Right lobe of liver (tissue), 6 donors: ENCODE measurements at regions not wholly inside any gene's neighbourhood (a gene's known extent, or its start where the extent isn't known, plus 50 kb on each side); places are given as distances from the start of the nearest gene placed in this dataset.

Experiments
- ATAC-seq, 4 donors: fragments of 200-7000 bp; cut with Tn5 transposase; one replicate each; pipeline ENCODE4 v1.9.1; 2020; ENCODE audit warnings: mild to moderate bottlenecking in 4 of 4, moderate library complexity in 4 of 4
- DNase-seq, 3 donors: peaks; one replicate each; pipeline ENCODE4 v3.0.0-alpha.2; 2020
- H3K27ac ChIP-seq, 3 donors: fragments of 200-600 bp; one replicate each; pipeline ENCODE4 v1.8.0; 2022
- H3K27me3 ChIP-seq, 2 donors: fragments of 200-600 bp; one replicate each; pipeline ENCODE4 v1.8.0; 2022
- H3K36me3 ChIP-seq, 4 donors: fragments of 200-600 bp; sonication (generic) in 1 of 4; one replicate each; pipeline versions ENCODE4 v1.5.1 to v1.8.0; 2017 to 2022; ENCODE audit warnings: control low read depth in 1 of 4
- H3K4me1 ChIP-seq, 4 donors: fragments of 200-600 bp; sonication (generic) in 1 of 4; one replicate each; pipeline versions ENCODE4 v1.5.1 to v1.8.0; 2017 to 2022; ENCODE audit warnings: control low read depth in 1 of 4
- H3K4me3 ChIP-seq, 3 donors: fragments of 200-600 bp; one replicate each; pipeline ENCODE4 v1.8.0; 2022
- H3K9me3 ChIP-seq, 4 donors: fragments of 200-600 bp; sonication (generic) in 1 of 4; one replicate each; pipeline versions ENCODE4 v1.5.1 to v1.8.0; 2017 to 2022; ENCODE audit warnings: control low read depth in 1 of 4
- POLR2A ChIP-seq: fragments of 450-650 bp; IDR thresholded peaks from one replicate; pipeline ENCODE4 v1.6.1; 2017; ENCODE audit warnings: antibody characterized with exemption, mild to moderate bottlenecking
- WGBS: methylation state at CpG from one replicate; pipeline ENCODE4 v1.1.6; 2018; ENCODE audit warnings: low coverage, low lambda C conversion rate; ENCODE audit not compliant: insufficient coverage; ENCODE audit errors: missing lambda C conversion rate; 5-methylcytosine and 5-hydroxymethylcytosine counted together
- intact Hi-C, 2 donors: fragments of 100-400 bp; cut with DNase I; formaldehyde crosslinking; loops; one replicate each; pipeline versions ENCODE4 v1.11.2 to v1.14.1; 2022
- TF ChIP-seq, protein P1 (sequence below), 4 donors: fragments of 200-600 bp in 3 of 4; fragments of 450-650 bp in 1 of 4; IDR thresholded peaks; one replicate each; pipeline versions ENCODE4 v1.5.1 to v1.8.0; 2016 to 2022; ENCODE audit warnings: antibody characterized with exemption in 4 of 4, mild to moderate bottlenecking in 2 of 4
- donor health status: DM: no; HTN: yes; CAD: no.
- donor health status: DM: no; HTN: no; CAD: no.
- donor health status: DM: no; HTN: no; CAD: no.
- donor health status: DM: no; HTN: yes; CAD: no.
- donor health status: DM: no; HTN: yes; CAD: no.

DNA sequence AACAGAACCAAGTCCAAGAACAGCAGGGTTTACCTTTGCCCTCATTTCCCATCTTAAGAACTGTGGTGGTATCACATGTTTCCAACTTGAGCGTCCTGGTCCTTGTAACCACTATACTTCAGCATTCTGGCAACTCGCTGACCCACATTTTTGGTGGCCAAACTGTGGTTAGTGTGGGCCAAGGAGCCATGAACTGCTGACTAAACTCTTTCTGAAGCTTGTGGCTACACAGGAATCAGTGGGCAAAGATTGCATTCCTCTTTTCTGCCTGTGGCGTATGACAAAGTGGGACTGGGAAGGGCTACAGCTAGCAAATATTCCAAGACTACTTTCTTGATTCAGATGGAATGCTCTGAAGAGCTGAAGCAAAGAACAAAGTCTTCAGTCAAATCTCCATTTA lies 106.3 kb upstream of the MID1 start:
- ATAC-seq (no peak), DNase-seq (no peak)
- TF ChIP-seq, protein P1, sequence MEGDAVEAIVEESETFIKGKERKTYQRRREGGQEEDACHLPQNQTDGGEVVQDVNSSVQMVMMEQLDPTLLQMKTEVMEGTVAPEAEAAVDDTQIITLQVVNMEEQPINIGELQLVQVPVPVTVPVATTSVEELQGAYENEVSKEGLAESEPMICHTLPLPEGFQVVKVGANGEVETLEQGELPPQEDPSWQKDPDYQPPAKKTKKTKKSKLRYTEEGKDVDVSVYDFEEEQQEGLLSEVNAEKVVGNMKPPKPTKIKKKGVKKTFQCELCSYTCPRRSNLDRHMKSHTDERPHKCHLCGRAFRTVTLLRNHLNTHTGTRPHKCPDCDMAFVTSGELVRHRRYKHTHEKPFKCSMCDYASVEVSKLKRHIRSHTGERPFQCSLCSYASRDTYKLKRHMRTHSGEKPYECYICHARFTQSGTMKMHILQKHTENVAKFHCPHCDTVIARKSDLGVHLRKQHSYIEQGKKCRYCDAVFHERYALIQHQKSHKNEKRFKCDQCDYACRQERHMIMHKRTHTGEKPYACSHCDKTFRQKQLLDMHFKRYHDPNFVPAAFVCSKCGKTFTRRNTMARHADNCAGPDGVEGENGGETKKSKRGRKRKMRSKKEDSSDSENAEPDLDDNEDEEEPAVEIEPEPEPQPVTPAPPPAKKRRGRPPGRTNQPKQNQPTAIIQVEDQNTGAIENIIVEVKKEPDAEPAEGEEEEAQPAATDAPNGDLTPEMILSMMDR (IDR thresholded peaks at IDR 0.05), result no peak
- TF ChIP-seq POLR2A, result no peak
- Histone ChIP-seq H3K27ac (no peak overlapping the region), H3K27me3 (peaks cover 0 to 4% of the 10 kb centered on the region in 2 donors), H3K4me1 (no peaks in the 10 kb centered on the region), H3K9me3 (no peaks in the 10 kb centered on the region), H3K36me3 (no peaks in the 10 kb centered on the region), H3K4me3 (no peak overlapping the region)
- intact Hi-C loops, result no loop called here
- 49% methylated on average over 2 of the region's 3 CpGs for WGBS

- peaks cover 0 to 4% of the 10 kb centered on the region in 2 donors for H3K27me3 ChIP-seq
- no peaks in the 10 kb centered on the region for H3K4me1 ChIP-seq
- no peak for TF ChIP-seq POLR2A
- TF ChIP-seq, protein P1 (IDR thresholded peaks at IDR 0.05), result no peak
- WGBS, result 54% methylated on average over 12 of the region's 12 CpGs
- no peaks in the 10 kb centered on the region for H3K36me3 ChIP-seq
- H3K9me3 ChIP-seq, result no peaks in the 10 kb centered on the region
- DNase-seq (no peak), ATAC-seq (no peak)
- H3K4me3 ChIP-seq, result no peak overlapping the region
- intact Hi-C loops, result no loop called here
- H3K27ac ChIP-seq, result no peak overlapping the region
These were observed 108.5 kb upstream of the MID1 start for GRCh38 chrX:10728806-10729389.

GRCh38 chrX:10739426-10739825 lies 119.0 kb upstream of the MID1 start:
- Histone ChIP-seq H3K4me3 (no peak overlapping the region), H3K27ac (no peak overlapping the region), H3K27me3 (no peaks in the 10 kb centered on the region), H3K36me3 (no peaks in the 10 kb centered on the region), H3K4me1 (no peaks in the 10 kb centered on the region), H3K9me3 (no peaks in the 10 kb centered on the region)
- ATAC-seq (no peak), DNase-seq (no peak)
- TF ChIP-seq, protein P1 (IDR thresholded peaks at IDR 0.05), result no peak
- TF ChIP-seq POLR2A, result no peak
- WGBS, result 25% methylated on average over 1 of the region's 1 CpG
- intact Hi-C loops, result no loop called here

GRCh38 chrX:10741003-10741402 lies 120.6 kb upstream of the MID1 start:
- H3K27me3 ChIP-seq, result no peaks in the 10 kb centered on the region
- H3K27ac ChIP-seq, result no peak overlapping the region
- no peak for ATAC-seq
- no peaks in the 10 kb centered on the region for H3K36me3 ChIP-seq
- no peak for DNase-seq
- TF ChIP-seq POLR2A, result no peak
- TF ChIP-seq, protein P1 (IDR thresholded peaks at IDR 0.05), result no peak
- intact Hi-C loops, result no loop called here
- H3K9me3 ChIP-seq, result no peaks in the 10 kb centered on the region
- no peaks in the 10 kb centered on the region for H3K4me1 ChIP-seq
- no peak overlapping the region for H3K4me3 ChIP-seq
- WGBS, result 42% methylated on average over 3 of the region's 3 CpGs

DNA sequence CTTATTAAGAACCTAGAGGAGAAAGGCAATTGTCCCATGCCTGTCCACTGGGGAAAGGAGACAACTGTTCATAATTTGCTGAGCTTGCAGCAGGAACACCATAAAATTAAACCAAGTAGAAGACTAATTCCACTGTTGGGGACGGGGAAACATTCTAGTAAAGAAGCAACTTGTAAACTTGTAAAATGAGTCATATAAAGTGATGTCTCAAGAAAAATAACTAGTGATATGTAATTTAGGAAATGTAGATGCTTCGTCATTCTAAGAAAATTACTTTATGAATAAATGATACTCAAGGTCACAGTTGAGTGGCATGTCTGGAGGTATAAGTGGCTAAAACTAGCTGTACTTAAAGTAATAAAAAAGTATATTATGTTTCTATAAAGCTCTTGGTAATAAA lies 121.2 kb upstream of the MID1 start:
- no peak for ATAC-seq
- TF ChIP-seq, protein P1 (IDR thresholded peaks at IDR 0.05), result no peak
- no peak for TF ChIP-seq POLR2A
- no peak for DNase-seq
- H3K27ac ChIP-seq, result no peak overlapping the region
- H3K36me3 ChIP-seq, result no peaks in the 10 kb centered on the region
- H3K27me3 ChIP-seq, result no peaks in the 10 kb centered on the region
- no peak overlapping the region for H3K4me3 ChIP-seq
- no peaks in the 10 kb centered on the region for H3K4me1 ChIP-seq
- H3K9me3 ChIP-seq, result no peaks in the 10 kb centered on the region
- intact Hi-C loops, result no loop called here
- WGBS, result 72% methylated on average over 2 of the region's 2 CpGs
